NCI-H774 (cell line): ENCODE measurements at regions not wholly inside any gene's neighbourhood (a gene's known extent, or its start where the extent isn't known, plus 50 kb on each side); places are given as distances from the start of the nearest gene placed in this dataset.
"Not testable (repeated sequence)": the region's sequence is repeated elsewhere in the genome, so short reads cannot be mapped to it uniquely, and the experiment has no call there.

Experiments
- DNase-seq: peaks from one replicate; lab custom pipeline; 2025; lab: John Stamatoyannopoulos, UW

DNA sequence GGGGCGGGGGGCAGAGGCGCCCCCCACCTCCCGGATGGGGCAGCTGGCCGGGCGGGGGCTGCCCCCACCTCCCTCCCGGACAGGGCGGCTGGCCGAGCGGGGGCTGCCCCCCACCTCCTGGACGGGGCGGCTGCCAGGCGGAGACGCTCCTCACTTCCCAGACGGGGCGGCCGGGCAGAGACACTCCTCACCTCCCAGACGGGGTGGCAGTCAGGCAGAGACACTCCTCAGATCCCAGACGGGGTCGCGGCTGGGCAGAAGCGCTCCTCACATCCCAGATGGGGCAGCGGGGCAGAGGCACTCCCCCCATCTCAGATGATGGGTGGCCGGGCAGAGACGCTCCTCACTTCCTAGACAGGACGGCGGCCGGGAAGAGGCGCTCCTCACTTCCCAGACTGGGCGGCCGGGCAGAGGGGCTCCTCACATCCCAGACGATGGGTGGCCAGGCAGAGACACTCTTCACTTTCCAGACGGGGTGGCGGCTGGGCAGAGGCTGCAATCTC, 240.1 kb downstream of the NPIPA7 start:
- not testable (repeated sequence) for DNase-seq

DNA sequence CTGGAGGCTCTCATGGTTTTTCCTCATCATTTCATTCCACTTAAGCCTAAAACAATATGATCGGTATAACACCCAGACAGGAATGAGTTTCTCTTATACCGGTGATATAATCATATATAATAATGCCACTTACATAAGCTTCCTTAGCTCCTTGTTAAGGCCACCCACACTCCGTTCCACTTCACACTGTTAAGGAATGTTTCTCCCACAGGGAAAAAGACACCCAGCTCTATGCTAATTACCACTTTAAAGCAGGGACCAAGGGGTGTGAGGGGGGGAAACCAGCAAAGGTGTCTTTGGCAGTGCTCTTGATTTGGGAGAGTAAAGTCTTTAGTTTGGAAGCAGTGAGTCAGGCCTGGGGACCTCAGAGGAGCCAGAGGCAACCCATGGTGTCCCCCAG, 245.4 kb downstream of the NPIPA7 start:
- DNase-seq: not testable (repeated sequence)

DNA sequence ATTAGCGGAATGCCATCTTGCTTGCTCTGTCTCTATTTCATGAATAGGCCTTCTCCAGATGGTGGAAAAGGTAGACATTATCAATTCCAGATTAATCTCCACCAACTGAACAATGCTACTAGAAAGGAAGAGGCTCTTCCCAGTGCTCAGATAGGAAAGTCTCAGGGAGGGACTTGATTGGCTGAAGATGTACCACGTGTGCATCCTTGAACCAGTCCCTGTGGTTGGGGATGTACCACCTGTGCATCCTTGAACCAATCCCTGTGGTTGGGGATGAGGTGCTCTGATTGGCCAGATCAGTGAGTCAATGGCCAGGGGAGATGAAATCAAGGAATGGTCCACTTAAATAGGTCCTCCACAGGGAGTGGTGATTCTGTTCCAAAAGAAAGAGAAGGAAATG, 246.2 kb downstream of the NPIPA7 start:
- not testable (repeated sequence) for DNase-seq

DNA sequence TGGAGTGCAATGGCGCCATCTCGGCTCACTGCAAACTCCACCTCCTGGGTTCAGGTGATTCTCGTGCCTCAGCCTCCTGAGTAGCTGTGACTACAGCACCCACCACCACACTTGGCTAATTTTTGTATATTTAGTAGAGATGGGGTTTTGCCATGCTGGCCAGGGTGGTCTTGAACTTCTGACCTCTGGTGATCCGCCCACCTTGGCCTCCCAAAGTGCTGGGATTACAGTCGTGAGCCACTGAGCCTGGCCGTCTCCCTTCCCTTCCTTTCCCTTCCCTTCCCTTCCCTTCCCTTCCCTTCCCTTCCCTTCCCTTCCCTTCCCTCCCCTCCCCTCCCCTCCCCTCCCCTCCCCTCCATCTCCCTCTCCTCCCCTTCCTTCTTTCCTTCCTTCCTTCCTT, 248.9 kb downstream of the NPIPA7 start:
- DNase-seq: not testable (repeated sequence)

DNA sequence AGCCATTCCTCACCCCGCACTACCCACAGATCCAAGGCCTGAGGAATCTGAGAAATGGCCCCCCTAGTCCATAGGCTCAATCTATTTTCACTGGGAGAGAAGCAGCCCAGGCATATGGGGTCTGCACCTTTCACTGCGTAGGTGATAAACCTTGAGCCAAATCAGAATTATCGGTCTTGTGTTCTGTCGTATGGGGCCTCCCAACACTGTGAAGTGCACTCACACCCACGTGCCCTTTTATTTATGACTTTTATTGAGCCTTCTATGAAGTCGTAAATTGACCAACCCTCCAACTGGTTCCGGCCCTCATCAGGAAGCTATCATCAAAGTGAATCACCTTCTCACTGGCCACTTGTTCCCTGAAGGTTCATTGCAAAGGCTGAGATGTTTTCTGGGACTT, 259.3 kb downstream of the NPIPA7 start:
- DNase-seq: not testable (repeated sequence)

DNA sequence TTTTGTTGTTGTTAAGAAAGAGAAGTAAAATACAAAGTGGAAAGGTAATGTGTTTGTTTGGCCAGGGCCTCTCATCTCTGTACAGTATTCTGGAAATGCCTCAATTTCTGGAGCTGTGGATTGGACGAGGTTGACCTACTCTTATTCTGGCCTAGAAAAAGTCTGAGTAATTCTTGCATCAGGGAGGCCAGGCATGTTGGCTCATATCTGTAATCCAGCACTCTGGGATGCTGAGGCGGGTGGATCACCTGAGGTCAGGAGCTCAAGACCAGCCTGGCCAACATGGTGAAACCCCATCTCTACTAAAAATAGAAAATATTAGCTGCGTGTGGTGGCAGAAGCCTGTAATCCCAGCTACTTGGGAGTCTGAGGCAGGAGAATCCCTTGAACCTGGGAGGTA, 259.8 kb downstream of the NPIPA7 start:
- DNase-seq: not testable (repeated sequence)

DNA sequence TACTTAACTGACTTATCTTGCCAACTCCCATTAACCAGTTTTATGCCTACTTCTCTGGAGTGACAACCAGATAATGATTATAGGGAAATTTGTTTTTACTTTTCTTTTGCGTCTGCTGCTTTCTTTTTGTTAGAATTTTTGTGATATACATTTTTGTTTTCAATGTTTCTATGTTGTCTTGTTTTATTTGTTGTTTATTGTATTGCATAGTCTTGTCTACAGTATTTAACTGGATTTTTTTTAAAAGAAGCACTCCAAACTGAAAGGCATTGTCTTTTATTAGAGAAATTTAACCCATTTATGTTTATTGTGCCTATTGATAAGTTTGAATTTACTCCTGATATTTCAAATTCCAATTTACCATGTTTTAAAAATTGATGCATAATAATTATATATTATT, 264.9 kb downstream of the NPIPA7 start:
- not testable (repeated sequence) for DNase-seq

DNA sequence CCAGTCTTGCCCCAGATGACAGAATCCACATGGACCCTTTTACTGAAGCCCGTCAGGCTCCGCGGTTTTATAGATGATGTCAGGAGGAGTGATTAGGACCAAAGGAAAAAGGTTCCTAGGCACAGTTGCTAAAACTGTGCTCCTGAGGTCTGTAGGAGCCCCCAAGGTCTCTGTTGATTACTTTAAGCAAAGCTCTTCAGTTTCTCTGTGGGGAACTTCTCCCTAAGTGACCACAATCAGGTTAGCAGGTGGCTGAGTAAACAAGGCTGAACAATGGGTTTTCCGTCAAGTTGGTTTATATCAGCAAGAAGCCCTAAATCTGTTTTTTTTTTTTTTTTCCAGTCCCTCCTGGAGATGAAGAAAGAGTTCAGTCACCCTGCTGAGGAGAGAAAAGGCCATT, 269.1 kb downstream of the NPIPA7 start:
- DNase-seq: not testable (repeated sequence)

DNA sequence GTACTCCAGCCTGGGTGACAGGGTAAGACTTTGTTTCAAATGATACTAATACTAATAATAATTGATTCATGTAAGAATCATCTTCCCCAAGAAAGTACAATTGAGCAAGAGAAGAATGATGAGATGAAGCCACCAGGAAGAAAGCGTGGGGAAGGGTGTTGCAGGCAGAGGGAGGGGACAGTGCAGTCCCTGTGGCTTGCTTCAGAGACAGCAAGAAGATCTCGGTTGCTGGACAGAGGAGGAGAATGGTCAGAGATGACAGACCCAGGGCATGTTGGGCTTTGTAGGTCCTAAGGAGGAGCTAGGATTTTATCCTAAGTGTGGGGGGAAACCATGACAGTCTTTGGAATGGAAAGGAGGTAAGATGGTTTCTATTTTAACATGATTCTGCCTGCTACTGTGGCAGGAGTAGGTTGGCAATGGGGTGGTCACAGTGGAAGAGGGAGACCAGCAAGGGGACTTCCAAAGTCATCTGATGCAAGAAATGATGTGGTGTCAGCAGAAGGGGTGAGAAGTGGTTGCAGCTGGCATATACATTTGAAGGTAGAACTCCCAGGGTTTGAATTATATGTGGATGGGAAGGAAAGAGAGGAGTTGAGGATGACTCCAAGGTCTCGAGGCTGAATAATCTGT, 293.4 kb downstream of the NPIPA7 start:
- DNase-seq: not testable (repeated sequence)

DNA sequence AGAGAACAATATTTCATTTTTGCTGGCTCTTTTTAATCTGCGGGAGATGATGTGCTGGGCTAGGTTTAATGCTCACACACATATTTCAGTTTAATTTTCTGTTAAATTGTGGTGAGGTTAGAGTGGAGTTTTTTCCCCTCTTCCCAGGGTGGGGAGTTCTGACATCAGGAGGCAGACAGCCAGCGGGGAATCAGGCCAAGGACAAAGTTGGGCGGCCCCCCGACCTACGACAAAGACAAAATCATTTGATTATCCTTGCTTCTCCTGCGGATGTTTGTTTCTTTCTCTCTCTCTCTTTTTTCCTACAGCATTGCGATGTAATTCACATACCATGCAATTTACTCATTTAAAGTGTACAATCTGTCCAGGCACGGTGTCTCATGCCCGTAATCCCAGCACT, 295.9 kb downstream of the NPIPA7 start:
- DNase-seq: not testable (repeated sequence)

DNA sequence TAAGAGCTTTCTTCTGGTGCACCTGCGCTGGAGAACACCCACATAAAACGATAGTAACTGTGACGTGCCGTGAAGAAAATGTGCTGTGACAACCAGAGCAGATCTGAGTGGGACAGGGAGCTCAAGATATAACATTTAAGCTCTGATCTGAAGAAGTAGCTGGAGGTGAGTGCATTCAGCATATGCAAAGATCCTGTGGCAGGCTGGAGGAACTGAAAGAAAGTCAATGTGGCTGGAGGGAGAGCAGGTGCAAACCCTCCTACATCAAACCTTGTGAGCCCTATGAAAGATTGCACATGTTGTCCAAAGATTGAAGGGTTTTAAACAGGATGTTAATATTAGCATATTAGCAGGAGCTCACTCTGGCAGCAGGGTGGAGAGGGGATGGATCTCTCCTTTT, 342.9 kb downstream of the NPIPA7 start:
- DNase-seq: not testable (repeated sequence)

DNA sequence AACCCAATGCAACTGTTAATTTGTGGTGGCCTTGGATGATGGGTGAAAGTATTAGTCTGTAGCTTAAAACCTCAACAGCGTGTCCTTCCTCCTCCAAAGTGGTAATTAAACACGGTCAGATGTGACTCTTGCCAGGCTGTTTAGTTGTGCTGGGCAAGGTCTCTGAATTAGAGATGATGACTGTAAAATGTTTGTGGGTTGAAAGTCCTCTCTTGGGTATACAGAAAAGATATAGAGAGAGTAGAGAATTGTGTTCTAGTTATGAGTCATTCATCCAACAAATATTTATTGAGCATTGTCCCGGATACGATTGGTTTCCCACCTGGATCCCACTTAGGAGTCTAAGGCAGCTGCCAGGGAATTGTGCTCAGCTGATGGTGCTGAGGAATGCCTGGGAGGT, 343.7 kb downstream of the NPIPA7 start:
- DNase-seq: not testable (repeated sequence)

DNA sequence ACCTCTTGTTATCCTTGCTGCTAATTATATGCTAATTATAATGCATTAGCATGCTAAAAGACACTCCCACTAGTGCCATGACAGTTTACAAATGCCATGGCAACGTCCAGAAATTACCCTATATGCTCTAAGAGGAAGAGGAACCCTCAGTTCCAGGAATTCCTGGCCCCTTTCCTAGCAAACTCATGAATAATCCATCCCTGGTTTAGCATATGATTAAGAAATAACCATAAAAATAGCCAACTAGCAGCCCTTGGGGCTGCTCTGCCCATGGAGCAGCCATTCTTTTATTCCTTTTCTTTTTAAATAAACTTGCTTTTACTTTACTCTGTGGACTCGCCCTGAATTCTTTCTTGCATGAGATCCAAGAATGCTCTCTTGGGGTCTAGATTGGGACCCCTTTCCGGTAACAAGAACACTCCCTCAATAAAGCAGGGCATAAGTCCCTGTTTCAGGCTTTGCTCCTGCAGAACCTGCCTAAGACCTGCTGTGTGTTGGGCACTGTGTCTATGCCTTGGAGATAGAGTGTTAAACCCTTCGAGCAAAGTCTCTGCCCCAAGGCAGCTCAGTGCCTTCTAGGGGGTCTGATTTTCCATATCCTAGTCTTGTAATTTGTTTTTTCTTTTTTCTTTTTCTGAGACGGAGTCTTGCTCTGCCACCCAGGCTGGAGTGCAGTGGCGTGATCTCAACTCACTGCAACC, 345.0 kb downstream of the NPIPA7 start:
- DNase-seq: not testable (repeated sequence)

DNA sequence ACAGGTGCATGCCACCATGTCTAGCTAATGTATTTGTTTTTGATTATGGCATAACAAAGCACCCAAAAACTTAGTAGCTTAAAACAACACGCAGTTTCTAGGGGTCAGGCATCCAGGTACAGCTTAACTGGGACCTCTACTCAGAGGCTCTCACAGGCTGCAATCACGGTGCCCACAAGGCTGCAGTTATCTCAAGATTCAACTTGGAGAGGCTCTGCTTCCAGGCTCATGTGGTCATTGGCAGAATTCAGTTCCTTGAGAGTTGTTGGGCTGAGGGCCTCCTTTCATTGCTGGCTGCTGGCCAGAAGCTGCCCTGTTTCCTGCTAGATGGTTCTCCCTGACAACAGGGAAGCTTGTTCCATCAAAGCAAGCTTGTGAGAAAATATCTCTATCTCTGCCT, 348.1 kb downstream of the NPIPA7 start:
- DNase-seq: not testable (repeated sequence)

DNA sequence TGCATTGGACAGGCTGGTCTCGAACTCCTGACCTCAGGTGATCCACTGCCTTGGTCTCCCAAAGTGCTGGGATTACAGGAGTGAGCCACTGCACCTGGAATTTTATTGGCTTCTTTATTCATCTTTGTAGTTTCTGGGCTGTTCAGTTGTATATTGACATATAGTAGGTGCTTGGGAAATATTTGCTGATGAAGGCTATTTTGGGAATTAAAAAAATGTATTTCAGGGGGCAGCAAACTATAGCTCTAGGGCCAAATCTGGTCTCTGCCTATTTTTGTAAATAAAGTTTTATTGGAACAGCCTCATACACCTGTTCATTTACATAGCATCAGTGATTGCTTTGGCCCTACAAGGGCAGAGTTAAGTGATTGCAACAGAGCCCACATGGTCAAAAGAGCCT, 363.6 kb downstream of the NPIPA7 start:
- DNase-seq: not testable (repeated sequence)

DNA sequence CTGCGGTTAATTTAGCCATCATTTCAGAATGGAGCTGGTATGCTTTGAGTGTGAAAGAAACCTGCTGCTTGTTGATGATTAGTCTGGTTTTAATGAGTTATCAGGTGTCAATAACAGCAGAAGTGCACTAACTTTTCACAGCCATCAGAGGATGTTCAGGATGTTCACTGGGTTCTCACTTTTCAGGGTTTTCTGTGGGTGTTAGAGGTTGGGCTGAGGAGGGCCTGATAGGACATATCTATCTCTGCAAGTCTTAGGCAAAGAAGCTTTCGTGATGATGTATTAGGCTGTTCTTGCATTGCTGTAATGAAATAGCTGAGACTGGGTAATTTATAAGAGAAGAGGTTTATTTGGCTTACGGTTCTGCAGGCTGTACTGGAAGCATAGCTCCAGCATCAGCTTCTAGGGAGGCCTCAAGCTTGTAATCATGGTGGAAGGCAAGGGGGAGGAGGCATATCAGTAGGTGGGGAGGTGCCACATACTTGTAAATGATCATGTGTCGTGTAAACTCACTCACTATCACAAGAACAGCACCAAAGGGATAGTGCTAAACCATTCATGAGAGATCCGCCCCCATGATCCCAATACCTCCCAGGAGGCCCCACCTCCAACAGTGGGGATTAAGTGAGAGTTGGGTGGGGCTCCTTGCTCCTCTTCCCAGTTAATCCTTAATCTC, 376.2 kb downstream of the NPIPA7 start:
- not testable (repeated sequence) for DNase-seq

DNA sequence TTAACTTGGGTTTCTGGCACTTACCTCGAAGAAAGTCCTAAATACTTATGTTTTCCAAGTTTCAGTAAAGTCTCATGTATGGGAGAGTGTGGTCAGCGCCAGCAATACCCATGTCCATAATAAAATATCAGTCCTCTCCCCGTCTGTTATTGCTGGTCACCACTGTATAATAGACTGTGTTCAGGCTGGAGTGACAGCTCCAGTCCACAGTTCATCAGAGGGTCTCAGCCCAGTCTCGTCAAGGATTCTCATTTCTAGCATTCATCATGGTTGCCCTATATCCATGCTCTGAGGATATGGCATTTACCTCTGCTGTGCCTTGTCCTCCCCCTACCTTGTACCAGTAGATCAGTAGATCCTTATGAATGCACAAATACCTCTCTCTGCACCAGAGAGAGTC, 384.5 kb downstream of the NPIPA7 start:
- no peak for DNase-seq

DNA sequence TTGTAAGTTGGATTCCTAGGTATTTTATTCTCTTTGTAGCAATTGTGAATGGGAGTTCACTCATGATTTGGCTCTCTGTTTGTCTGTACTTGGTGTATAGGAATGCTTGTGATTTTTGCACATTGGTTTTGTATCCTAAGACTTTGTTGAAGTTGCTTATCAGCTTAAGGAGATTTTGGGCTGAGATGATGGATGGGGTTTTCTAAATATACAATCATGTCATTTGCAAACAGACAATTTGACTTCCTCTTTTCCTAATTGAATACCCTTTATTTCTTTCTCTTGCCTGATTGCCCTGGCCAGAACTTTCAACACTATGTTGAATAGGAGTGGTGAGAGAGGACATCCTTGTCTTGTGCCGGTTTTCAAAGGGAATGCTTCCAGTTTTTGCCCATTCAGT, 391.8 kb downstream of the NPIPA7 start:
- not testable (repeated sequence) for DNase-seq

DNA sequence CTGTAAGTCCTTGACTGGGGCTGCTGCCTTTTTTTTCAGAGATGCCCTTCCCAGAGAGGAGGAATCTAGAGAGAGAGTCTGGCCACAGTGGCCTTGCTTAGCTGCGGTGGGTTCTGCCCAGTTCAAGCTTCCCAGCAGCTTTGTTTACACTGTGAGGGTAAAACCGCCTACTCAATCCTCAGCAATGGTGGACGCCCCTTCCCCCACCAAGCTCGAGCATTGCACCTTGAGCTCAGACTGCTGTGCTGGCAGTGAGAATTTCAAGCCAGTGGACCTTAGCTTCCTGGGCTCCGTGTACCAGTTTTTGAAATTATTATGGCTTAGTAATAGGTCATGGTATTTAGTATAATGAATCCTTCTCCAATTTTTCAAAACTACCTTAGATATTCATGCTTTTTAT, 395.4 kb downstream of the NPIPA7 start:
- no peak for DNase-seq

DNA sequence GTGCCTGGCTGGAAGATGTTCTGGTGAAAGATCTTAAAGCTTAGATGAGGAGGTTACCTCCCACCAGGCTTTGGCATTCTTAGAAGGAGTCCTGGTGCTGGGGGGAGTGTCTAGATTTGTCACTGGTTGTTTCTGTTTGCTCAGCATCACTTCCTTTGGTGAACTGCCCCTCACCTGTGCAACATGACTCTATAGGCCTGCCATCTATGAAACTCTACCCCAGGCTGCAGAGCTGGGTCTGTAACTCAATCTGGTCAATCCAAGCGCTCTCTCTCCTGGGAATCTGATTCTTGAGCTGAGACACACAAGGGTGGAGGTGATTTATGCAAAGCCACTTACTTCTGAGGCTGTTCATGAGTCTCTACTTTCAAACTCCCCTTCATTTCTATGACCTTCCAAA, 399.4 kb downstream of the NPIPA7 start:
- DNase-seq: no peak

DNA sequence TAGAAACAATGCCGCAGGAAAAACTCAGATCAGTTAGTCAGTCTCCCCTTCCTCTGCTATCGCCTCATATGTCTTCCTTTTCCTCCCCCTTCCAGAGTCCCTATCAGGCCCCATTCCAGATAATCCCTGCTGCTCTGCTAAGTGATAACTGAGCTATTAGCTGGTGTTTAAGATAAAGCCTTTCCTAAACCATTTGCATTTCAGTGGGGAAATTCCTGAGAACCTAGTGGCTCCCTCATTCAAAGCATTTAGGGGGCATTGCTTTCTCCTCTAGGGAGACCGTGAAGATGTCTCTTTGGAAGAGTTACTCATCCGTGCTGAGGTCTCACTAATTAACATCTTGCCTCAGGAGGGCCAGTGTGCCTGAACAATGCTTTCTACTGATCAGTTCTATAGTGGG, 401.6 kb downstream of the NPIPA7 start:
- no peak for DNase-seq

DNA sequence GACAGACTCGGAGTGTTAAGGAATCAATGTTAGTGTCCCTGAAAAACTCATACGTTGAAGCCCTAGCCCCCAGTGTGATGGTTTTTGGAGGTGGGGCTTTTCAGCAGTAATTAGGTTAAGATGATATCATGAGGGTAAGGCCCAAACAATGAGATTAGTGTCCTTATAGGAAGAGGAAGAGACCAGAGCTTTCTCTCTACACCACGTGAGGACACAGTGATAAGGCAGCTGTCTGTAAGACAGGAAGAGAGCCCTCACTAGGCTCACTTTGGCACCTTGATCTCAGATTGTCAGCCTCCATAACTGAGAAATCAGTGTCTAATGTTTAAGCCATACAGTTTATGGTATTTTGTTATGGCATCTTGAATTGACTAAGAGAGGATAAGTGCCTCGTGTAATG, 403.2 kb downstream of the NPIPA7 start:
- no peak for DNase-seq

DNA sequence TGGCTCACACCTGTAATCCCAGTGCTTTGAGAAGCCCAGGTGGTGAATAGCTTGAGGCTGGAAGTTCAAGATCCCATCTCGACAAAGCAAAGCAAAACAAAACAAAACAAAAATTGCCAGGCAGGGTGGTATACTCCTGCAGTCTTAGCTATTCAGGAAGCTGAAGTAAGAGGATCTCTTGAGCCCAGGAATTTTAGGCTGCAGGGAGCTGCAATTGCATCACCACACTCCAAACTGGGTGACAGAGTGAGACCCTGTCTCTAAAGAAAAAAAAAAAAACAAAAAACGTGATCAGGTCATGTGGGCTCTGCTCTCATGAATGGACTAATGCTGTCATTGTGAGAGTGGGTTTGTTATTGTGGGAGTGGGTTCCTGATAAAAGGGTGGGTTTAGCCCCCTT, 409.1 kb downstream of the NPIPA7 start:
- DNase-seq: no peak
